GM12878 (cell line): ENCODE measurements at regions not wholly inside any gene's neighbourhood (a gene's known extent, or its start where the extent isn't known, plus 50 kb on each side); places are given as distances from the start of the nearest gene placed in this dataset.
"Not testable (repeated sequence)": the region's sequence is repeated elsewhere in the genome, so short reads cannot be mapped to it uniquely, and the experiment has no call there.

Experiments used
- ATAC-seq: fragments of 200-7000 bp; cut with Tn5 transposase; 3 replicates; pipeline ENCODE4 v1.9.1; 2020; ENCODE audit warnings: mild to moderate bottlenecking, moderate library complexity
- BruUV-seq: library from RNA; stranded (reverse); fragments of 400-500 nt; replicated peaks from 2 replicates; lab custom pipeline; 2021; lab: Mats Ljungman, UMichigan
- CTCF ChIA-PET: fragments of 300-600 bp; sonication (Branson Sonifier 250); formaldehyde crosslinking; extraction: SDS; loops from one replicate; lab custom pipeline; 2021; ENCODE audit warnings: inconsistent platforms; lab: Yijun Ruan, JAX
- POLR2A ChIA-PET: fragments of 350-600 bp; formaldehyde crosslinking; extraction: SDS; loops from one replicate; lab custom pipeline; 2021; ENCODE audit warnings: inconsistent platforms; lab: Charles Lee
- RAD21 ChIA-PET: fragments of 300-600 bp; sonication (Branson Sonifier 250); formaldehyde crosslinking; loops from one replicate; lab custom pipeline; 2023; ENCODE audit warnings: antibody characterized with exemption; ENCODE audit not compliant: unreplicated experiment; lab: Charles Lee
- SMC1A ChIA-PET: fragments of 300-600 bp; sonication (Branson Sonifier 250); formaldehyde crosslinking; loops from one replicate; lab custom pipeline; 2023; ENCODE audit not compliant: unreplicated experiment, uncharacterized antibody; lab: Charles Lee
- DNase-seq: peaks from one replicate; pipeline ENCODE4 v3.0.0-alpha.2; 2011; ENCODE audit warnings: low read depth, low spot score
- FAIRE-seq: peaks from 3 replicates; lab custom pipeline; 2011; peaks lifted over from hg19 to GRCh38; lab: Jason Lieb, UNC
- H2AFZ ChIP-seq: 2 replicates; pipeline ENCODE4 v1.6.0; 2011; ENCODE audit warnings: low read depth, low read length, control low read depth; ENCODE audit not compliant: control insufficient read depth
- H3K27ac ChIP-seq: 2 replicates; pipeline ENCODE4 v1.5.1; 2011; ENCODE audit warnings: control low read depth; ENCODE audit not compliant: control insufficient read depth, insufficient read depth
- H3K27me3 ChIP-seq, 2 experiments: replicated peaks in 1 of 2; 2 replicates each; pipeline versions ENCODE4 v1.6.0 to v1.6.1; 2011; ENCODE audit warnings: low read length in 1 of 2; ENCODE audit not compliant: control insufficient read depth in 2 of 2, insufficient read depth in 2 of 2
- H3K36me3 ChIP-seq, 2 experiments: 2 replicates each; pipeline ENCODE4 v1.5.1; 2011; ENCODE audit warnings: low read length in 1 of 2; ENCODE audit not compliant: control insufficient read depth in 2 of 2, insufficient read depth in 2 of 2
- H3K4me1 ChIP-seq: 2 replicates; pipeline ENCODE4 v1.6.1; 2011; ENCODE audit warnings: mild to moderate bottlenecking, low read length, moderate library complexity, mixed read lengths; ENCODE audit not compliant: control insufficient read depth, insufficient read depth
- H3K4me2 ChIP-seq: 2 replicates; pipeline ENCODE4 v1.6.0; 2011; ENCODE audit warnings: control low read depth; ENCODE audit not compliant: control insufficient read depth, insufficient read depth
- H3K4me3 ChIP-seq: fragments of 200-600 bp; sonication (generic); 2 replicates; pipeline ENCODE4 v1.5.1; 2016
- H3K79me2 ChIP-seq: 2 replicates; pipeline ENCODE4 v1.6.0; 2011; ENCODE audit warnings: low read length; ENCODE audit not compliant: control insufficient read depth, insufficient read depth
- H3K9ac ChIP-seq: 2 replicates; pipeline ENCODE4 v1.8.0; 2011; ENCODE audit warnings: low read length, control low read depth, mixed read lengths; ENCODE audit not compliant: control insufficient read depth, insufficient read depth
- H3K9me3 ChIP-seq: replicated peaks from 3 replicates; pipeline ENCODE4 v1.5.1; 2011; ENCODE audit warnings: mild to moderate bottlenecking, low read length; ENCODE audit not compliant: control insufficient read depth, insufficient read depth
- H4K20me1 ChIP-seq: 2 replicates; pipeline ENCODE4 v1.6.0; 2011; ENCODE audit not compliant: control insufficient read depth, insufficient read depth
- BCLAF1 ChIP-seq: fragments of 450-650 bp; IDR thresholded peaks from 2 replicates; pipeline ENCODE4 v1.6.1; 2017; ENCODE audit warnings: antibody characterized with exemption, mild to moderate bottlenecking, moderate library complexity
- CEBPB ChIP-seq, 2 experiments: fragments of 150-350 bp in 1 of 2; IDR thresholded peaks; 2 replicates each; pipeline ENCODE4 v1.6.1; 2012 to 2014; ENCODE audit warnings: low read depth in 2 of 2, low read length in 2 of 2, borderline replicate concordance in 1 of 2, inconsistent platforms in 1 of 2
- DPF2 ChIP-seq: fragments of 450-650 bp; IDR thresholded peaks from 2 replicates; pipeline ENCODE4 v1.6.1; 2017; ENCODE audit warnings: mild to moderate bottlenecking
- FOXM1 ChIP-seq: IDR thresholded peaks from 2 replicates; pipeline ENCODE4 v1.6.1; 2012; ENCODE audit warnings: low read depth, mild to moderate bottlenecking, inconsistent platforms, low read length, moderate library complexity
- MAX ChIP-seq: IDR thresholded peaks from 2 replicates; pipeline ENCODE4 v1.6.1; 2012; ENCODE audit warnings: low read depth, low read length, improper control_type of control experiment
- PAX5 ChIP-seq: IDR thresholded peaks from 2 replicates; pipeline ENCODE4 v1.6.1; 2011; ENCODE audit warnings: low read depth, low read length, borderline replicate concordance
- RCOR1 ChIP-seq: conservative IDR thresholded peaks from 2 replicates; pipeline ENCODE4 v1.6.1; 2012; ENCODE audit warnings: low read depth, low read length, improper control_type of control experiment
- SMAD5 ChIP-seq: IDR thresholded peaks from 2 replicates; pipeline ENCODE4 v1.6.1; 2016; ENCODE audit warnings: antibody characterized with exemption, low read depth
- STAT1 ChIP-seq: fragments of 450-650 bp; conservative IDR thresholded peaks from 2 replicates; pipeline ENCODE4 v1.6.1; 2014; ENCODE audit warnings: antibody characterized with exemption, mild to moderate bottlenecking
- TAF1 ChIP-seq: IDR thresholded peaks from 2 replicates; pipeline ENCODE4 v1.6.1; 2011; ENCODE audit warnings: mild to moderate bottlenecking, low read depth, low read length, borderline replicate concordance
- TCF12 ChIP-seq: IDR thresholded peaks from 2 replicates; pipeline ENCODE4 v1.6.1; 2011; ENCODE audit warnings: low read depth, mild to moderate bottlenecking, low read length
- ZBTB4 ChIP-seq: fragments of 450-650 bp; formaldehyde crosslinking; IDR thresholded peaks from 2 replicates; pipeline ENCODE4 v1.4.0; 2022; ENCODE audit warnings: mild to moderate bottlenecking, moderate library complexity
- ZNF207 ChIP-seq: fragments of 450-650 bp; IDR thresholded peaks from 2 replicates; pipeline ENCODE4 v1.6.1; 2014; ENCODE audit warnings: antibody characterized with exemption, mild to moderate bottlenecking, borderline replicate concordance
- WGBS: methylation state at CpG from one replicate; pipeline ENCODE4 v1.1.6; 2016; ENCODE audit warnings: low lambda C conversion rate; ENCODE audit not compliant: insufficient replicate concordance, insufficient coverage; ENCODE audit errors: missing lambda C conversion rate; 5-methylcytosine and 5-hydroxymethylcytosine counted together
- in situ Hi-C: fragments of 300-500 bp; cut with MboI; formaldehyde crosslinking; loops from 9 replicates; pipeline ENCODE4 v1.14.3; 2018; ENCODE audit warnings: mixed read lengths
- intact Hi-C: fragments of 100-400 bp; cut with micrococcal nuclease; formaldehyde crosslinking; loops from one replicate; pipeline ENCODE4 v1.14.2; 2022; ENCODE audit not compliant: unreplicated experiment

- H3K79me2 ChIP-seq, H3K36me3 ChIP-seq, SMC1A ChIA-PET, H3K27ac ChIP-seq, POLR2A ChIA-PET, H3K9me3 ChIP-seq, H3K4me3 ChIP-seq, H3K27me3 ChIP-seq, H3K4me2 ChIP-seq, H3K4me1 ChIP-seq, H2AFZ ChIP-seq, intact Hi-C loops, CTCF ChIA-PET, in situ Hi-C loops, ATAC-seq, RAD21 ChIA-PET, BruUV-seq, H3K9ac ChIP-seq, FAIRE-seq, DNase-seq, H4K20me1 ChIP-seq: not testable (repeated sequence)
- 47% methylated on average over 4 of the region's 4 CpGs for WGBS
Observed at GRCh38 chr5:13072936-13073335, 871.6 kb downstream of the DNAH5 start.

GRCh38 chr5:13063088-13063487, 881.4 kb downstream of the DNAH5 start:
- Histone ChIP-seq H3K4me2 (no peak overlapping the region), H3K27me3 (no peaks in the 10 kb centered on the region), H3K4me3 (no peak overlapping the region), H3K79me2 (no peaks in the 10 kb centered on the region), H3K27ac (no peak overlapping the region), H2AFZ (no peak overlapping the region), H3K36me3 (no peaks in the 10 kb centered on the region), H3K9ac (no peak overlapping the region), H3K9me3 (no peaks in the 10 kb centered on the region), H4K20me1 (no peaks in the 10 kb centered on the region), H3K4me1 (no peaks in the 10 kb centered on the region)
- intact Hi-C loops (no loop called here), in situ Hi-C loops (no loop called here)
- no TSS peak for BruUV-seq
- FAIRE-seq: no peak
- CTCF ChIA-PET: no interaction called here
- SMC1A ChIA-PET: no interaction called here
- POLR2A ChIA-PET: no interaction called here
- no peak for ATAC-seq
- RAD21 ChIA-PET: no interaction called here
- DNase-seq: no peak
- 0% methylated on average over 1 of the region's 1 CpG for WGBS
- TF ChIP-seq RCOR1 (no peak), MAX (no peak), FOXM1 (no peak), TAF1 (no peak), BCLAF1 (no peak), ZNF207 (no peak), SMAD5 (no peak), ZBTB4 (CRISPR knock-in tag) (no peak), PAX5 (no peak), STAT1 (no peak), CEBPB (IDR thresholded peaks at IDR 0.05; ENCODE audit: borderline replicate concordance in 1 of 2, low read depth in 2 of 2, low read length in 2 of 2) (no peak), DPF2 (no peak), TCF12 (no peak)
